ENCODE measurements at regions not wholly inside any gene's neighbourhood (a gene's known extent, or its start where the extent isn't known, plus 50 kb on each side); places are given as distances from the start of the nearest gene placed in this dataset.
"Not testable (repeated sequence)": the region's sequence is repeated elsewhere in the genome, so short reads cannot be mapped to it uniquely, and the experiment has no call there.

DNA sequence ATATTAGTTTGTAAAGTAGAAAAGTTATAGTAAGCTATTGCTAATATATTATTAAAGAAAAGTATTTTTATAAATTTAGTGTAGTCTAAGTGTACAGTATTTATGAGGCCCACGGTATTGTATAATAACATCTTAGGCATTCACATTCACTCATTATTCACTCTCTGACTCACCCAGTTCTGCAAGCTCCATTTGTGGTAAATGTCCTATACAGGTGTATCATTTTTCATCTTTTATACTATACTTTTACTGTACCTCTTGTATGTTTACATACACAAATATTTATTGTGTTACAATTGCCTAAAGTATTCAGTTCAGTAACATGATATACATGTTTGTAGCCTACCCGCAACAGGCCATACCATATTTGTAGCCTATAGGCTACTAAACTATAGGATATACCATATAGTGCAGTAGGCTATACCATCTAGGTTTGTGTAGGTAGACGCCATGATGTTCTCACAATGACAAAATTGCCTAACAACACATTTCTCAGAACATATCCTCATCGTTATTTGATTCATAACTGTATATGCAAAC, 246.8 kb upstream of the ALCAM start:
- DNase-seq (ENCODE audit: low read depth), result no peak

DNA sequence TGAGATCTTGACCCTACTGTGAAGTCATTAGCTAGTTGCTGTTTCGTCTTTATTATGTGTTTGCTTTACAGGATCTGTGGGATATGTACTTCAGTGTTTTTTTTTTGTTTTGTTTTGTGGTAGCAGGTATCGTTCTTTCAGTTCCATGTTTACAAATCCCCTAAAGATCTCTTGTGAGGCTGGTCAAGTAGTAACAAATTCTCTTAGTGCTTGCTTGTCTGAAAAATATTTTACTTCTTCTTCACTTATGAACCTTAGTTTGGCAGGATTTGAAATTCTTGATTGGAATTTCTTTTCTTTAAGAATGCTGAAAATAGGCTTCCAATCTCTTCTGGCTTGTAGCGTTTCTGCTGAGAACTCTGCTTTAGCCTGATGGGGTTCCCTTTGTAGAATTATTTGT, 235.8 kb upstream of the ALCAM start:
- DNase-seq (ENCODE audit: low read depth), result no peak

DNA sequence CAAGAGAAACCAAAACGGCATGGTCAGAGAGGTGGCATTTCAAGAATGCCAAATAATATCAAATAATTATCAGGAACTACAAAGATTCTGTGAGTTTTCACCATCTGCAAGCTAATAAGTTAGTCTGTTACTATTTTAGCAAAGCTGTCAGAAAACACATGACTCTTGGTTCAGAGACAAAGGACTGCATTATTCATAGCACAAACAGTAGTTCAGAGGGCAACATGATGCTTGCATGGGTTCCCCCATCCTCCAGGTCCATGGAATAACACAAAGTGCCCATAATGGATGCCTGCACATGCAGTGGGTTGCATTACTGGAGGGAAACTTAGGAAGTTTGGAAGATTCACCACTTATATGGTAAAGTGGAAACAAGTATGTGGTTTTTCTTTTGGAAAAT, 228.8 kb upstream of the ALCAM start:
- no peak for DNase-seq (ENCODE audit: low read depth)

DNA sequence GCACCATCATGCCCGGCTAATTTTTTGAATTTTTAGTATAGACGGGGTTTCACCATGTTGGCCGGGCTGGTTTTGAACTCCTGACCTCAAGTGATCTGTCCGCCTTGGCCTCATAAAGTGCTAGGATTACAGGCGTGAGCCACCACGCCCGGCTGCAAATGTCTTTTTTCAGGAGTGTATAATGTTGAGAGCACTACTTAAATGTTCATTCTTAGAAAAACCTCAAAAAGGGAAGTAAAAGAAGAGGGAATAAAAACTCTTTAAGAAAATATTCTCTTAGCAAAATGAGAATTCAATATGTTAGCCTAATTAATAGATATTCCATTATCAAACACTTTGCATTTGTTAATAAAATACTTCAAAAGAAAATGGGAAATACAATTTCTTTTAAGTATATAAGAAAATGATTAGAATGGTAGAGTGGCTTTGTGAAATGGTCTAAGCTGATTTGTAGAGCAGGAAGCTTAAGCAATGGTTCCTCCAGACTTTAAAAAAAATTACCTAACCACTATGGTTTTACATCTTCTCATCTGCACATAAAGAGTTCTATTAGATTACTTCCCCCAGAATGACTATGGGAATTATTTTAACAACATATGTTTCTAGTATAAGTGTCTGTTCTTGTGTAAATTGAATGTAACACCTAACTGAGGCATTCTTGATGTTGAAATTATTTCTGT, 226.7 kb upstream of the ALCAM start:
- DNase-seq (ENCODE audit: low read depth), result no peak

DNA sequence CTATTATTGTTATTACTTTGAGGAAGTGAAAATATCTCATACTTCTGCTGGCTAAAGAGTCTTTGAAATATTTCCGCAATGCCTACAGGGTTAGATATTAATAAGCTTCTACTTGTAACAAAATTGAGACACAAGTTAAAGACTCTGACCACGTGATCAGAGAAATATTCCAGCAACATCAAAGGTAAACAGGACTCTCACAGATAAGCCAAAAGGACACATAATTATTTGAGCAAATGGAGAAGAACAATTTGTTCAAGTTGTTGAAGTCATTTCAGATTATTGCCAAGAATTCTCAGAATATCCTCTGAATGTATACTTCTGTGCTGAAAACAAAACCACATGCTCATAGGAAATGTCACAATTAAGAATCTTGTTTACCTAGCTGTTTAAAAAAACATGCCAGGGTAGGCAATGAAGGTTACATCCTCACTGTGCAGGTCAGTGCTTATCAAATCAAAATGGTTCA, 225.8 kb upstream of the ALCAM start:
- no peak for DNase-seq (ENCODE audit: low read depth)

DNA sequence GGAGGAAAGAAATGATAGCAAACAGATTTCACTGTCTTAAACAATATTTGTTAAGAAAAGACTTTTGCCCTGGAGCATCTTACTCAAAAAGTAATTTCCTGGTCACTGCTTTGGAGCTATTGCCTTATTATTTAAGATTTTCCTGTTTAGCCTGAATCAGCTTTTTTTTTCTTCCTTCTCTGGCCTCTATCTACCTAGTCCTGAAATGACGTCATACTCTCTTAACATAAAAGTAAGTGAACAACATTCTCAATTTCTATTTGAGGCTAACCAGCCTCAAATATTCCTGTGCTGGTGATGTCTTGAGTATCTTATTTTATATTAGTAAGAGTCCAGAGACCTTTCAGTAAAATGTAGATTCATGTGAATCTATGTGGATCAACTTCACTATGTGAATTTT, 221.9 kb upstream of the ALCAM start:
- DNase-seq (ENCODE audit: low read depth), result no peak

DNA sequence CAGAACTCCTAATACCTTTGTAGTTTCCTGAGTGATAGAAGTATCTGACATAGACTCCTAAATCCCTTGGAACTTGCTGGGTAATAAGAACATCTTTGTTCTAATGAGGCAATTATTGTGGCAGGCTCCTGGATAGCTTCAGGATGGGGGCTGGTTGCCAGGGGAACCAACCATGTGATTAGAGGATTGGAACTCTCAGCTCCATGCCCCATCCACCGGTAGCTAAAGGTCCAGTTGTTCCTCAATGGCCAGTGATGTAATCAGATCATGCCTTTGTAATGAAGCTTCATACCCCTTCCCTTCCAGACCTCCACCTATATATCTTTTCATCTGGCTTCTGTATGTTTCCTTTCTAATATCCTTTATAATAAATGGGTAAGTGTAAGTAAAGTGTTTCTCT, 221.2 kb upstream of the ALCAM start:
- no peak for DNase-seq (ENCODE audit: low read depth)

DNA sequence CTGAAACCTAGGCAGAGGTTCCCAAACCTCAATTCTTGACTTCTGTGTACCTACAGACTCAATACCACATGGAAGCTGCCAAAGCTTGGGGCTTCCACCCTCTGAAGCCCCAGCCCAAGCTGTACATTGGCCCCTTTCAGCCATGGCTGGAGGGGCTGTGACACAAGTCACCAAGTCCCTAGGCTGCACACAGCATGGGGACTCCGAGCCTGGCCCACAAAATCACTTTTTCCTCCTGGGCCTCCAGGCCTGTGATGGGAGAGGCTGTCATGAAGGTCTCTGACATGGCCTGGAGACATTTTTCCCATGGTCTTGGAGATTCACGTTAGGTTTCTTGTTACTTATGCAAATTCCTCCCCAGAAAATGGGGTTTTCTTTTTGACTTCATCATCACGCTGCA, 217.5 kb upstream of the ALCAM start:
- DNase-seq (ENCODE audit: low read depth), result not testable (repeated sequence)

DNA sequence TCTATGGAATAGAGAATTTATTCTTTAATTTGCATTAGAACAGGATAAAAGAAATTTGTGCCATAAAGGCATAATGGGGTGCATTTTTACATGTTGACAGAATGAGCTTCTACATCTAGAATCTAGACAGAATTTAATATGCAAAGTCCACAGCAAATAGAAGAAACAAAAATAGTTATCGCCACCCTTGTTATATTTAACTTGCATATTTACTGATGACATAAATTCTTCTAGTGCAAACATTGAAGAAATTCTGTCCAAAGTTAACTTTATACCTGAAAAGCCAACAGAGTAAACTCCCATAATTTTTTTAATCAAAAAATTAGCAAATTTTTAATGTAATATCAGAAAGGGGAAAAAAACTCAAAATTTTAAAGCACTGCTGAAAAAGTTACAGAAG, 213.7 kb upstream of the ALCAM start:
- no peak for DNase-seq (ENCODE audit: low read depth)

DNA sequence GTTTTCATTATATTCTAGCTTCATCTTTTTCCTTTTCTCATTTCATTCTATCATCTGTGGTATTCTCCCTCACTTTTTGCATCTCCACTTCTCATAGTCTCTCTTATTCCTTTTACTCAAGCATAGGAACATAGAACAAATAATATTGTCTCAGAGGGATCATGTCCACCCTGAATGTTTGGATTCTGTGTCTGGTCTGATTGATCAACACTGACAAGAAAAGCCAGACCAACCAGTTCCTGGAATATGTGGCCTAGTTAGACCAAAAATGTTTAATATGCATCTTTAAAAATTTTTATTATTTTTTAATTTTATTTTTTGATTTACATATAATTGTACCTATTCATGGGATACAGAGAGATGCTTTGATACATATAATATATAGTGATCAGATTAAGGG, 212.0 kb upstream of the ALCAM start:
- no peak for DNase-seq (ENCODE audit: low read depth)

DNA sequence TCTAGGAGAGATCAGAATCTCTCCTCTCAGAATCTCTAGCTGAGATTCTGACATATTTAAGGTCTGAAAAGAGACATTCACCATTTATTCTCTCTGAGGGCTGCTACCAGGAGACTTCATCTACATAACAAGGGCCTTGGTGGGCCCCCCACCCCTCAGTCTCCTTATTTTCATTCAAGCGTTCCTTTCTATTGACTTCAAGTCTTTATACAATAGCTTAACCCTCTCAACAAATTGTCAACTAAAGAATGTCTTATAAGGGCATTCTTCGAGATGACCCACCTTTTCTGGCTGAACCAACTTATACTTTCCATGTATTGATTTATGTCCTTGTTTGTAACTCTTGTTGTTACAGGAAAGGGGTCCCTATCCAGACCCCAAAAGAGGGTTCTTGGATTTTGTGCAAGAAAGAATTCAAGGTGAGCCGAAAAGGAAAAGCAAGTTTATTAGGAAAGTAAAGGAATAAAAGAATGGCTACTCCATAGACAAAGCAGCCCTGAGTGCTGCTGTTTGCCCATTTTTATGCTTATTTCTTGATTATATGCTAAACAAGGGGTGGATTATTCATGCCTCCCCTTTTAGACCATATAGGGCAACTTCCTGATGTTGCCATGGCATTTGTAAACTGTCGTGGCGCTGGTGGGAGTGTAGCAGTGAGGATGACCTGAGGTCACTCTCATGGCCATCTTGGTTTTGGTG, 209.5 kb upstream of the ALCAM start:
- no peak for DNase-seq (ENCODE audit: low read depth)

DNA sequence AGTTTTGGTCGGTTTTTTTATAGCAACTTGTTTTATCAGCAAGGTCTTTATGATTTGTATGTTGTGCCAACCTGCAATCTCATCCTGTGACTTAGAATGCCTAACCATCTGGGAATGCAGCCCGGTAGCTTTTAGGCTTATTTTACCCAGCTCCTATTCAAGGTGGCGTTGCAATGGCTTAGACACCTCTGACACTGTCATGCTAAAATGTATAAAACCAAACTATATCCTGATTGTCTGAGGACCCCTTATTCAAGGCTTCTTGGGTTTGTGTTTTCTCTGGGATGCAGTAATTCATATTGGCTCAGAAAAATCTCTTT, 209.0 kb upstream of the ALCAM start:
- DNase-seq (ENCODE audit: low read depth), result no peak

DNA sequence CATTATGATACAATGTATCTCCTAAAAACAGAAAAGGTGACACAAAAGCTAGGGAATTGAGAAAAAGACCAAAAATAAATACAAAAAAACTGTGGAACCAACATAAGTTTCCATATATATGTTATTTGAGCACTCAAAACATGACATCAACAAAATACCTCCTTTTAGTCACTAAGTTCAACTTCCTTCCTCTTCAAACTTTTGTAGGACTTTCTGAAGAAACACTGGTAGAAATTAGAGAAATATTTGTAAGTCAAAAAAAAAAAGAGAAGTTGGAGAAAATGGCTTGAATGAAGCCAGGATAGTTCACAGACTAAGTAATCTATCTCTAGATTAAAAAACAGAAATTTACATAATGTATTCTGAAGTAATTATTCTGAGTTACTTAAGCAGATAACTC, 208.4 kb upstream of the ALCAM start:
- DNase-seq (ENCODE audit: low read depth), result no peak

DNA sequence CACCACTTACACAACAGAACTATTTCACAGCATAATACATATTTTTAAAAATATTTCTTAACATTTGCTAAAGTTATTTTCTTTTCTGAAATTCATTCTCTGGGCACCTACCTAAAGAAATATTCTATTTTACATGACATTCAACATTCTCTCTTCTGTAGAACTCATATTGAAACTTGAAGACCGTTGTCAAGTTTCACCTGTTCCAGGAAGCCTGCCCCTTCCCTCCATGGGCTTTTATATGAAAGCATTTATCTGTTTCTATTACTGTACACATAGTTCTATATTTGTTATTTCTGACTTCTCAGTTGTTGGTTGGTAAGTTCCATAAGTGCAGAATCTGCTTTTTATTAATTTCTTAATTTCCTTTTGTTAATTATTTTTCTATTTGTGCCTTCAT, 204.3 kb upstream of the ALCAM start:
- DNase-seq (ENCODE audit: low read depth), result no peak

DNA sequence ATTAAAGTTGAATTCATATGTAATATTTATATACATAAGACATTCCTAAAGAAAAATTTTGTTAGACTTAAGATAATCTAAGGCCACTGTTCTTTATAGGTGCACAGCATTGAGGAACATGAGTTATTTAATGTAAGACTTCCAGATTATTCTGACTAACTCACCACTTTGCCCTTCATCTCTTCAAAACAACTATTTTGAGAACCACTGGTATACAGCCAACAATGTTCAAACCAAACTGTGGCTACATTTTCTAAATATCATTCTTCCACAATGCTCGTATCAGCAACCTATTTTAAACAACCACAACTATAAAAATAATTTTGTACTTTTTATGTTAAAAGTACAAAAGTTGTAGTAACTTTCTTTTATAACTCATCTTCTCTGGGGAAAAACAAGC, 199.8 kb upstream of the ALCAM start:
- DNase-seq (ENCODE audit: low read depth), result no peak

DNA sequence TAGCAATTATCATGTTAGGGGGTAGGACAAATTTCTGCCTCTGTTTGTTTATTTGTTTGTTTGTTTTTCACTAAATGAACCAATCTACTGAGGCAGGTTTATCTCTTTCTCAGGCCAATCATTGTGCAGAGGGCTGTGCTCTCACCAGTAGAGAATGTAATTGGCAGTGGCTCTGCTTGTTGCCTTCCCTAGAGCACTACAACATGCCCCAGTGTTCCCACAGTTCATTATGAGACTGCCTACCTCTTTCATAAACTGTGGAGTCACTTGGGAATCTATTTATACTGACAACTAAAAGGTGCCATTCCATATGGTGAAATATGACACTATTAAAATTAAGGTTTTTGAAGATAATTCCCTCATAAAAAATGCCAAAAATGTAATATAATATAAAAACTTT, 196.3 kb upstream of the ALCAM start:
- DNase-seq (ENCODE audit: low read depth), result no peak

DNA sequence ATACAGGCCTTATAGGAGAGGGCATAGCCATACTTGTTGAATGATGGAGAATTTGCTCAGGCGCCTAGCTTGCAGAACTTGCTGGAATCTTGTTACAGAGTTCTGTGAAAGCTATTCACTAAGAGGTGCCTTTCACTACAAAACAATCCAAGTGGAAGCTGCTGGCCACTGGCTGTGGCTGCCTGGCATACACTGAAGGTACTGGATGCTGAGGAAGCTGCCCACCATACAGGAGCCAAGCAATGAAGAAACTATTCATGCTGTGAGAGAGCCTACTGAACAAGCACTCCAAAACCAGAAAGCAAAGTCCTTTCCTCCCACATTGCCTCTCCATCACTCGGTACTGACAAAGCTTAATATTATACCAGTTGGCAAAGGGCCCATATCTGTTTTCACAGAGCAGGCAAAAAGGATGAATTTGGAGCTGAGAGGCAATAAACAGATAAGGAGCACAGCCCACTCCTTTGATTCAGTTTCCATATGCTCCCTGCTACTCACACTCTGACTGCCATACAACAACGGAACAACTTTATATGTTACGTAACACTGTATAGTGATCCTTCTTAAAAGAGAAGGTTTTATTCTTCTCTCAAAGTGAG, 192.6 kb upstream of the ALCAM start:
- DNase-seq (ENCODE audit: low read depth), result no peak

DNA sequence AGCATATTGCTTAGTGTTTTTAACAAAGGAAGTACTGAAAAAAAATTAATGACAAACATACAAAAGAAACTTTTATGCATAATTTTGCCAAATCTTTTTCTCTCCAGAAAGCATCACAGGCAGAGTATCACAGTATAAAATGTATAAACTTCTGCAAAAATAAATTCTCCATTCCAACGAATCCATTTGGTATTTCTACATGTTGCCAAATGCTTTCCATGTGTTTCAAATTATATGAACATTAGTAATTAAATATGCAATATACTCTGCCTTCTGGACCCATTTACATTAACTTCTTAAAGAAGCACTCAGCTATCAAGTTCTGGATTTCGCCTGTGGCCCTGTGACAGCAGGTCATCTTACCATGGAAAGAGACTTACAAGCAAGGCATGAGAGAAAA, 189.1 kb upstream of the ALCAM start:
- no peak for DNase-seq (ENCODE audit: low read depth)

DNA sequence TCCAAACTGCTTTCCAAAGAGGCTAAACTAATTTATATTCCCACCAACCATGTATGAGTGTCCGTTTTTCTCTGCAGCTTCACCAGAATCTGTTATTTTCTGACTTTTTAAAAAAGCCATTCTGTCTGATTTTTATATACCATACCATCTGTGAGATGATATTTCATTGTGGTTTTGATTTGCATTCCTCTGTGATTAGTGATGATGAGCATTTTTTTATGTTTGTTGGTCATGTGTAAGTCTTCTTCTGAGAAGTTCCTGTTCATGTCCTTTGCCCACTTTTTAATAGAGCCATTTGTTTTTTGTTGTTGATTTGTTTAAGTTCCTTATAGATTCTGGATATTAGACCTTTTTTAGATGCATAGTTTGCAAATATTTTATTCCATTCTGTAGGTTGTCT, 179.4 kb upstream of the ALCAM start:
- no peak for DNase-seq (ENCODE audit: low read depth)

DNA sequence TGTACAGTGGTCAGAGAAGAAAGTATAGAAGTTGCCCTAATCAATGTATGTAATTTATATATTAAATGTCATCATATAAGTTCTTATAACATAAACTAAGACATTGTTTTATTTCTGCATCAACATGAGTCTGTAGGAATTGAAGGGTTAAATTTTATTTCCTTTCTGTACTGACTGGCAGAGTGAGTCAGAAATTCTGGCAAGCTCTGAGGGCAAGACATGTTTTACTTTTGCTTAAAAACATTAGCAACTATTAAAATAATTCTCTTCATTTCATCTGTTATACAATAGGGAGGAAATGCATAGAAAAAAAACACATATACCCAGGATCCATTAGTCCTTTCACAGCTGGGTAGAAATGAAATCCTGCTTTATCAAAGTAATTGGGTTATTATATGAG, 171.4 kb upstream of the ALCAM start:
- no peak for DNase-seq (ENCODE audit: low read depth)

DNA sequence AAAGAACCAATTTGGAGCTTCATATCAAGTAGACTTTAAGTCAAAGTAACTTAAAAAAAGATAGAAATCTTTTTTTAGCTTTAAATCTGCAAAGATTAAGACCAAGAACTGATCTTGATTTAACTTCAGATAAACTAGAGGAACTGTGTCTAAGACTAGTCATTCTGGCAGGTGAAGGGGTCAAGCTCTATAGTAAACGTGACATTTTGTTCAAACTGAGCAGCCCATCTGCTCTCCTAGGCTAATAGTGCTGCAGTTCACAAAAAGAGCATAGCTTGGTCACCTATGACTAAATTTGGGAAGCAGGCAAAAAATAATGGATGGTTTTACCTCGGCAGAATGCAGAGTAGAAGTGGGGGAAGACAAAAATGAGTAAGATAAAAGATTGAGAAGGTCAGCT, 168.8 kb upstream of the ALCAM start:
- no peak for DNase-seq (ENCODE audit: low read depth)

DNA sequence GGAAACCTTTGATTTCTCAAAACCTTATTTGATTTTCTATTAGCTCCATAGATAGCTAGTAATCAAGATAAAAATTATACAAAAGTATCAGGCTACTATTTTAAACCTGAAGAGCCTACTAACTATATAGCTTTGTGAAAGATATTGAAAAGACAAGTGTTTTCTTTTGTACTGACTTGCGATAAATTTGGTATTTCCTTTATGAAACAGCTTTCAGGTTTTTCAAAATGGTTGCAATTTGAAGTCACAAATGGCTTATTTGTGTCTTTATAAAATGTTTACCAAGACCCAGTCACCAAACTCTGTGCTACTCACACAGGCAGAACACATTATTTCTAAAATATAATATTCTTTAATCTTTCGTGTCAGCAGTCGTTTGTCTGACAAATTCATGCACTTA, 167.5 kb upstream of the ALCAM start:
- DNase-seq (ENCODE audit: low read depth), result no peak

DNA sequence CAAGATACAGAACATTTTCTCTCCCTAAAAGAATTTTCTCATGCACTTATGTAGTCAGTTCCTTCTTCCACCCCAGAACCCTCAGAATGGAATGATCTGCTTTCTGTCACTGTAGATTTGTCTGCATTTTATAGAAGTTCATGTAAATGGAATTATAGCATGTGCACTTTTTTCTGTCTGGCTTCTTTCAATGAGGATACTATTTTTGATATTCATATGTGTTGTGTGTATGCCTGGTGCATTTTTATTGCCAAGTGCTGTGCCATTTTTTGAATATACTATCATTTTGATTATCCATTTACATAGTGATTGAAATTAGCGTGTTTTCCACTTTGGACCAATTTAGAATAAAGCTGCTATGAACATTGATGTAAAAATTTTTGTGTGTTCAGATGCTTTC, 156.6 kb upstream of the ALCAM start:
- no peak for DNase-seq (ENCODE audit: low read depth)

DNA sequence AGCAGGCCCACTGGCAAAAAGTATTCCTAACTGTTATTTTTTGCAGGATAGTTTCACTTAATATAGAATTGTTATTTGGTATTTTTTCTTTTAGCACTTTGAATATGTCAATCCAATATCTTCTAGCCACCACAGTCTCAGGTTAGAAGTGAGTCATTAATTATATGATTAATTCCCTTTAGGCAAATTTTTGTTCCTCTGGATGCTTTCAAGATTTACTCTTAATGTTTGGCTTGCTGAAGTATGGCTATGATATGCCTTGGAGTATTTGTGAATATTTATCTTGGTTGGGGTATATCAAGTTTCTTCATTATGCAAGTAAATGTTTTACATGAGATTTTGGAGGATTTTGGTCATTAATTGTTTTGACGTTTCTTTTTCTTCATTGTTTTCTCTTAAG, 152.1 kb upstream of the ALCAM start:
- DNase-seq (ENCODE audit: low read depth), result no peak
